GM19467 (cell line): ENCODE measurements at regions not wholly inside any gene's neighbourhood (a gene's known extent, or its start where the extent isn't known, plus 50 kb on each side); places are given as distances from the start of the nearest gene placed in this dataset.

Experiments
- ATAC-seq: cut with Tn5 transposase; IDR thresholded peaks from one replicate; pipeline ENCODE4 v1.9.1; 2021; ENCODE audit warnings: mild to moderate bottlenecking, moderate library complexity; ENCODE audit not compliant: unreplicated experiment

DNA sequence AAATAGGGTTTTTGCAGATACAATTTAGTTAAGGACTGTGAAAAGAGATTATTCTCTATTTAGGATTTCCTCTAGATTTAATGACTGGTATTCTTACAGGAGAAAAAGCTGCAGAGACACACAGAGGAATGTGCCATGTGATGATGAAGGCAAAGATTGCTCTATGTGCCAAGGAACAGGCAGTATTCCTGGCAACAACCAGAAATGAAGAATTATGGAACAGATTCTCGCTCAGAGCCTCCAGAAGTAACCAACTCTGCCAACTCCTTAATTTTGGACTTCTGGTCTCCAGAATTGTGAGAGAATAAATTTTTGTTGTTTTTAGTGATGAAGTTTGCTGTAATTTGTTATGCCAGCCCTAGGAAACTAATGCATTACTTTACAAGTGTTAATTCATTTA is 307.6 kb upstream of the SEMA3A start:
- ATAC-seq: no peak

DNA sequence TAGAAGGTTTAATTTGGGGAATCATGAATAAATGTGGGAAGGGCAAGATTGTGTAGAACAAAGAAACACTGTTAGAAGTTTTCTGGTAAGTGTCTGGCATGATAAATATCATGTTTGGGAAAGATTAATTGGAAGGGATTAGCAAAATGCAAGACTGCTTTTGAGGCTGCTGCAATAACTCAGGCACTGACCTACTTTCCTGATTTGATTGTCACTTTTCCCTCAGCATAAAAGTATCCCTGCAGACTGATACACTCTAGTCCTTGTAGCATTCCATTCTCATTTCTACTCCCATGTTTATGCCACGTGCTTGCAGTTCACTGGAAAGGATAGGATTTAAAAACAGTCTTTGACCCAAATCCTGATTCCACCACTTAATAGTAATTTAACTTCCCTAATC is 303.3 kb upstream of the SEMA3A start:
- ATAC-seq: no peak

DNA sequence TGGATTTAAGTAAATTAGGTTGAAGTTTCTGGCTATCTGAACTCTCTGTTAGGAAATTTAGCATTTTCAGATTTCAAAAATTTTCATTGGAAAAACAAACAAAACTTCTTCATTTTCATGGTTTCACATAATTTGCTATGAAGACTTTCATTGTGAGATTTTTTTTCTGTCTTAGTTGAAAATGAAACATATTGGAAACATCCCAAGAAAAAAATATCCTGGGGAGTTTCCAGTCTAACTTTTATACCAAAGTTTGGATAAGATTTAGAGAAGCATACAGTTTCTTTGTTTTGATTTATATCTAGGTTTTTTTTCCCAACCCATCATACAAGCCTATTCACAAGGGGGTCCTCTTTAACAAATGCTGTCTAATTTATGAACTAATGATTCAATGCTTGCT is 300.5 kb upstream of the SEMA3A start:
- no peak for ATAC-seq

DNA sequence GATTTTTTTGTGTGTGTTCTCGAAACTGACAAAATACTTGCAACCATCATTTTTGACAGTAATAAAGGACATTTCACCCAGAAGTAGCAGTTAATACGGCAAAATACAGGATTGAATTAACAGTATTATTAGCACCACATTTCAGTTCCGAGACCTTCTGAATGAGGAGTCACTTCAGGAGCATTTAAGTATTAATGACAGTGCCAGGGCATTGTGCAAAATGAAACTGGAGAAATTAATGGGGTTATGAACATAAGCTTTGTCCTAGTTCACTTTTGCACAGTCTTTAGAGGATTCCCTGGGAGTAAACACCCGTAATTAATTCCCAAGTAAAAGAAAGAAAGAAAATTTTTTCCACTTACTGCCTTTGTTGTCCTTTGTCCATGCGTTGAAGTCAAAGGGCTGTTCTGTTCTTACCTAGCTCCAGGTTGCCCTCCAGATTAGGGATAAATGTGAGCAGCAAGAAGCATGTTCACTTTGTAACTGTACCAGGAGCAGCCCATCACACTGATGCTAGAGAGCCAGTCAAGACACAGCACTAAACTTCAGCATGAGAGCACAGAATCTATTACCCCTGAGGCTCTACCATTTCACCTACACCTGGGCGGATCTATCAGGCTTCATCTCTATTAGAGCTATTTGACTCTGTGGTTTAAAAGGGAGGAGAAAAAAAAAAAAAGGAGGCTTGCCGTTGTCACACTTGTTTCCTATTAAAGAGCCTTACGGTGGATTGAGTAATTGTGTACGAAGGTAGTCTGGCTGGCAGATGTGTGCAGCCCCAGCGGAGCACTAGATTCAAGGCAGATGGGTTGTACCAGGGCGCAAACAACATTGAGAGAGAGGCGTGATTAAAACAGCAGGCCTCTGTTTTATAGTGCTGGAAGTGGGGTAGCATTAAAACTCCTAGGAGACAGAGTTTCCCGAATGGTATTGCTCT is 297.8 kb upstream of the SEMA3A start:
- ATAC-seq: no peak

DNA sequence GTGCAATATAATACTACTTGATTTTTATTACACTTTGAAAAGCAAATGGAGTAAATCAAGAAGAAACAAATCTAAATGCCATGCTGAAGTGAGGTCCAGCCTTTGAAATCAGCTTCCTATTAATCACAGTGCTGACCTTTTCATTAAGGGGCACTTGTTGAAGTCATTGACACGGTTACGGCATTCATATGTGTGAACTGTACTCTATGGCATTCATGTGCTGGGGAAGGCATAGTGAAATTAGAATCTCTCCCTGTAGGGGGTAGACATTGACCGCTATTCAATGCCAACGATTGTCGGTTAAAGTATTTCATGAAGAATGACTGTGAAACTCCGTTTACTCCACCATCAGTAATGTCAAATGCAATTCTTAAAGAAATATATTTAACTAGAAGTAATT is 296.1 kb upstream of the SEMA3A start:
- no peak for ATAC-seq

DNA sequence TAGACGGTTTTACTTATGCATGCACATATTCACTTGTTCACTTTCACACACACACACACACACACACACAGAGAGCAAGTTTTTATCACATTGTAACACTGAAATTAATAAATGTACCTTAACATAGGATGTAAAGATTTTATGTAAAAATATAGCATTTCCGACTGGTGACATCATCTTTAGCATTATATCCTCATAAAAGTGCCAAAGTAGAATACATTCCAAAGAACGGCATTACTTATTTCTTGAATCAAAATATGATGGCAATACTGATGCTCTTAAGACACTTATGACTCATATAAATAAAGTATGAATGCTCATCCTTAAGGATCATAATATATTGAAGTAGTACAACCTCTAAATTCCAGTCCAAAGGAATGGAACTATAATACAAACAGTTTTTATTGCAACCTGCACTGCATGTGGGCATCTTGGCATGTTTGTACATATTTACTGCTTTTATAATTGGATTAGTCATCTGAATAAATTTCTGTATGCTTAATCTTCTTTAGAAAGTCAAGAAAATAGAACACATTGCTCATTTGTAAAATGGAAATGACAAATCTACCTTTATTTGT is 290.0 kb upstream of the SEMA3A start:
- no peak for ATAC-seq

DNA sequence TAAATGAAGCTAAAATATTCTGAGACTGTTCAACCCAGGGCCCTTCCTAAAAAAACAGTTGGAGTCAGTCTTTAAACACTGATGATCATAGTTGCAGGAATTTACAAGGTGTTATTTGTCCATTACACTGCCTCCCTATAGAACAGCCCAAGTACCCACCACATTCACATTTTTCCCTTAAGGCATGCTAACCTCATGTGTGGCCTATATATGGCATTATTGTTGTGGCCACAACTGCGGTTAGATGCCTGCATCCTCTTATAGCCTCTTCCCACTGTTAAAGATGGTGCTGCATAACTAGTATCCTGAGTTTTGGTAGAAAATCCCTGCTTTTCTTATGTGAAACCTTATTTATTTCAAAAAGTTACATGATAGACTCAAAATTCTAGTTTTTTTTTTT is 287.9 kb upstream of the SEMA3A start:
- no peak for ATAC-seq

DNA sequence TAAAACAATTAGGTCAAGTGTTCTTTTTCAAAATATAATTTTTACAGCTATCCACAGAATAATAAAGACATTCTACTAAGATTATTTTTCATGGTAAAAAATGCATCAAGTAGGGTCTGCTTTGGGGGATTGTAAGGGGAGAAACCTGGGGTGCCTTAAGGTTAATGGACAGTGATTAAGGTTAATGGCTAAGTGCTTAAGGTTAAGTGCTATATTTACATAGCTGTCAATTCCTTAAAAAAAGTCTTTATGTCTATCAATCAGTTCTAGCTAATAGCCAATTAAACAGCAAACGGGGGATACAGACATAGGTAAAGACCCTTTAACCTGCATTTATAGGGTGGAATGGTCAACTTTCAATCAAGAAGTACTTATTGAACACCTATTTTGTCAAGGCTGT is 284.5 kb upstream of the SEMA3A start:
- ATAC-seq: no peak

DNA sequence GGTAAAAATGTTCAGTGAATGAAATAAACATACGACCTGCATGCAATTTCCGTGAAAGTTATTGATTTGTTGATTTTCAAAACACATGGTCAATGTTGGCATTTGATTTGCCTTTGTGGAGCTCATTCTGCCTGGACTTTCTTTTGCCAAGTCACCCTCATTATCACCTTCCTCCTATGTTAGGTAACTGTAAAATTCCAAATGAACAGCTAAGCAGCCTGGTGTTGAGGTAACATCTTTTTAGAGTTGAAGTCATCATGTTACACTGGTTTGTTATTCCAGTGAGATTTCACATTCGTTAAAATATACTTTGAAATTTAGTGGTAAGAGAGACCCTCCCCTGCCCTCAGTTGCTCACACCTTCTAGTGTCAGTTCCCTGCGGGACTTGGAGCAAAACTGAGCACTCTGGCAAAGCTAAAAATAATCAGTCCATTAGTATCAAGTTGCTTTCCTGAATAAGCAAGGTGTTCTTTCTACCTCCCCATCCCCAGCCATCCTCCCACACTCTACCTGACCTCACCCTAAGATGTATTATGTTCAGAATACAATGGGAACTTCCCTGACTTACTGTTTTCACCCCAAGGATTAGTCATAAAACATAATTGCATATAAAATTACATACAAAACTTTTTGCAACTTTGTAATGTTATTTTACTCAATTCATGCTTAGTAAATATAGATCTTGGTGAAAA is 283.3 kb upstream of the SEMA3A start:
- ATAC-seq: no peak

DNA sequence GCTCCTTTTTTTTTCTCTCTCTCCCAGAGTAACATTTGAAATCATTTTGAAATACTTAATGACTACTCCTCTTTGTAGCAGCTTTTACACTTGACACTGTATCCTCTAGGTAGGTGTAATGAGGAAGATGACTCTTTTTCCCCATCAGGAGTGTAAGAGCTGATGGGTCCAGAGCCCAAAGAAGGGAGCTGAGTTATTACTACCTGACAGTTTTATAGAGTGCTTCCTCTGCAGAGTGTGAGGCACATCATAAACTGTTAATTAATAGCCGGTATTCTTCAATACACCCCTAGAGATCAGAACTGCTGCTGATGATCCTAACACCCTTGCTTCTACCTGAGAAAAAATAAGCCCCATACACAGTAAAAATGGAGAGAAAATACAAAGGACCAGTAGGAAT is 279.8 kb upstream of the SEMA3A start:
- ATAC-seq: no peak

DNA sequence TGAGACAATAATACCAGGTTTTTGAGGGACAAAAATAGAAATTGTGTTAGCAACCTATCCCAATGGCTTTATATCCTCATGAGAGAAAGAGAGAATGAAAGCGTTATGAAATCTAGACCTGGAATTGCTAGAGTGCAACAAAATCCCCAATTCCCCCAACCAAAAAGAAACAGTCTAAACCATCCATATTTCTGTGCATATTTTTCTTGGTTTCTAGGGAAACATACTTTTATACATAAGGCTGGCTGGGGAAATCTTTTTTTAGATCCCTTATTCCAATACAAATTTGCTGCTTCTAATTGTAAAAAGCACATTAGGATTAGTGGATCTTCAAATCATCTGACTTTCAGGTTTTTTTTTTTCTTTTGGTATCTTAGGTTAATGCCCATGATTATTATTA is 277.0 kb upstream of the SEMA3A start:
- no peak for ATAC-seq

DNA sequence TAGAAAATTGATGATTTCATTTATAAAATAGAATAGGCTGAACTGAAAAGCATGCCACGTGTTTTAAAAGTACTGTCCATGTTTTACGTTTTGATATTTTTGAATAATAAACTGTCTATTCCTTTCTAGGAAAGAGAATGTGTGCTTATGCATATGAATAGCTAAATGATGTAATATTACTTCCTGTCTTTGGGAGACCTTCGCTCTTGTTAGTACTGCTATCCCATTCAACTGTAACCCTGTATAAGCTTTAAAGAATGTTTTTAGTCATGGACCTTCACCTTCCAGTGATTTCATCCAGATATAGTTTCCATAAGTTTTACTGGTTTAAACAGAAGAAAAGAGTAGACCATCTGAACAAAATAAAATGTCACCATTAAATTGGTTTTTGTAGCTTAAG is 274.4 kb upstream of the SEMA3A start:
- ATAC-seq: no peak

DNA sequence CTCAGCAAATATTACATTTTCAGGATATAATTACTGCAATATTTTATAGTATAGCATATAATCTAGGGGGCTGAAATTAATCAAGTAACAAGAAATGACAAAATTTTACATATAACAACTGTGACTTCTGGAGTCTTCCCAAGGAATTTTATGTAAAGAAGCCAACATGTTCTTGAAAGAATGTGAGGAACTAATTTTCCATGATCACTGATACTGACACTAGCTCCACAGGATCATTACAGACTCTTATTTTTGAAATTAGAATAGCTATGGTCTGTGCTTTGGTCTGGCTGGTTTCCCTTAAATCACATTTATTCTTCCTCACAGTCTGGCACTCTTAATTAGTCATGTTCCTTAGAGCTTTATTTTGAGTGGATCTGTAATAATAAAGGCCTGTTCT is 267.7 kb upstream of the SEMA3A start:
- no peak for ATAC-seq

DNA sequence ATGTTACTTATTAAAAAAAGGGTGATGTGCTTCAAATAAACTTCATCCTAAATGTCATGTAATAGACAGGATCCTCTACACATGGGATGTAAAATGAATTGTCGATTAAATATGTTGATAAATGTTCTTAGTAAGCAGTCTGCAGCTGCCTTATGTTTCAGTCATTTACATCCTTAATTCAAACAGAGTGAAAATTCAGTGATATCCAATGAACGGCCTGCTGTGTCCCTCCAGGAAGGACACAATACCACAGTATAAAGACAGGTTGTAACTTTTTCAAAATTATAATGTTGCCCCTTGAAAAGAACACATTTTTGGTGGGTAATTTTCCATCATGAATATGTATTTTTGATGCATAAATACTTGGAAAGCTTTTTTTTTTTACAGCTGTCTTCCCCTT is 266.5 kb upstream of the SEMA3A start:
- ATAC-seq: no peak

DNA sequence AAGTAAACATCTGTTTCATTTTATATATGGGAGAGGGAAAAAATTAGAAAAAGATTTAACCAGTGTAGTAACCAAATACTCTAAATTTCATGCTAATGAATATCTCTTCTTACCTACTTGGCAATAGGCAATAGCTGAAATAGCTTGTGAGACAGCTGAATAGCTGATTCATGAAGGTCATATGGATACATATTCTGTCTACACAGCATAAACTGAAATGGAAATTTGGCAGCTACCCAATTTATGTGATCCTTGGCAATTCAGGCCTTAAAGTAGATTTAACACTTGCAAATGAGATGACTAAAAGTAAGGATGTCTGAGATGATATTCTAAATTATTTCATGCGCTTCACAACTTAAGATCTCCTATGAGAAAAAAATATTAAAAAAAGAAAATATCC is 261.2 kb upstream of the SEMA3A start:
- ATAC-seq: no peak

DNA sequence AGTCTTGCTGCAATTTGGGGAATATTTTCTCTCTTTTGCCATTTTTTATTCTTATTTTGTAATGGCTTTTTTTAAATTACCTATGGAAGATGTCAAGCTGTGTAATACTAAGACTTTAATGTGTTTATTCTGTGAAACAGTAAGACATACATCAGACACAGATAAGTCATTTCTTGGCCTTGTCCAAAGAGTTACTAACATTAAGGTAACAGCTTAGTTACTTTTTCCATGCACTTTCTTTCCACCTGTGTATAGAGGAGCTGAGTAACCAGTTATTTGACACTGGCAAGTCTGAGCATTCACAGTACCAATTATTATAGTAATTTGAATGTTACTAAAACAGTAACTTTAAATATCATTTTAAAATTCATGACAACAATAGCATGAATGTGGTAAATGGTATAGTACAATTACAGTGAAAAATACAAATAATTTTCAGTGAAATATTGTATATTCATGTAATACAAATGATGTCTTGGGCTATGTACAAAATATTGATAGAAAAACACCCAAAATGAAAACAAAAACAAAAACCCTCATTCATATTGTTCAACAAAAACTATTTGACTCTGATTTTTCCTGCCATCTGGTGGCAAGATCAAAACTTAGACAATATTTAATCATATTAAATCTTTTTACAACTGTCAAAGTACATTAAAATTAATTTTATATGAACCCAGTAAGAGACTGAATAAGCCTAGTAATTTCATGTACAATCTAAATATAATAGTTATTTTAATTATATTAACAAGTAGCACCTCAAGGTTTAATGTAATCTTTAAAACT is 259.8 kb upstream of the SEMA3A start:
- no peak for ATAC-seq

DNA sequence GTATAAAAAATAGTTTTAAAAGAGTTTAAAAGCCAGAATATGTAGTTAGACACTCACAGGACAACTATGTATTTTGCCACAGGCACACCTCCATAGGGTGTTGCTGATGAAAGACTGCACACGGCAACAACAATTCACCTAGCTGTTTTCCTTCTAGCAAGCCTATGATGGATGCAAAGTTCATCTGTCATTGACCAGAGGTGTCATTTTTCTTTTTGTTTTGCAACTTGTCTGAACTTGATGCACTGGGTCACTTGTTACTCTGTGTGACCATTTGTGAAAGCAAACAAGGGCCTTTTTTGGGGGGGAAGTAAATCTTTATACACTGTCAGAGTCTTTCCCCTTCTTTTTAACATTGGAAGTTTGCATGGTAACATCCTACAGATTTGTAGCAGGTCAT is 258.0 kb upstream of the SEMA3A start:
- no peak for ATAC-seq

DNA sequence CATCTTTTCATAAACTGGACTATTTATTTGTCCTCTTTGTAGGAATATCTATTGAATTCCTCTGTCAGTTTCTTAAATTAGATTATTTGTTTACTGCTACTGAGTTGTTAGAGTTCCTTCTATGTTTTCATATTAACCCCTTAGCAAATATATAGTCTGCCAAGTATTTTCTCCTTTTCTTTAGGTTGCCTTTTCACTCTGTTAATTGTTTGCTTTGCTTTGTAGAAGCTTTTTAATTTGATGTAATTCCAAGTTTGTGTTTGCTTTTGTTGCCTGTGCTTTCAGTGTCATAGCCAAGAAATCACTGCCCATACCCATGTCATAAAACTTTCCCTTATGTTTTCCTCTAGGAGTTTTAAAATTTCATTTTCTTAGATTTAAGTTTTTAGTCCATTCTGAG is 256.2 kb upstream of the SEMA3A start:
- ATAC-seq: no peak

DNA sequence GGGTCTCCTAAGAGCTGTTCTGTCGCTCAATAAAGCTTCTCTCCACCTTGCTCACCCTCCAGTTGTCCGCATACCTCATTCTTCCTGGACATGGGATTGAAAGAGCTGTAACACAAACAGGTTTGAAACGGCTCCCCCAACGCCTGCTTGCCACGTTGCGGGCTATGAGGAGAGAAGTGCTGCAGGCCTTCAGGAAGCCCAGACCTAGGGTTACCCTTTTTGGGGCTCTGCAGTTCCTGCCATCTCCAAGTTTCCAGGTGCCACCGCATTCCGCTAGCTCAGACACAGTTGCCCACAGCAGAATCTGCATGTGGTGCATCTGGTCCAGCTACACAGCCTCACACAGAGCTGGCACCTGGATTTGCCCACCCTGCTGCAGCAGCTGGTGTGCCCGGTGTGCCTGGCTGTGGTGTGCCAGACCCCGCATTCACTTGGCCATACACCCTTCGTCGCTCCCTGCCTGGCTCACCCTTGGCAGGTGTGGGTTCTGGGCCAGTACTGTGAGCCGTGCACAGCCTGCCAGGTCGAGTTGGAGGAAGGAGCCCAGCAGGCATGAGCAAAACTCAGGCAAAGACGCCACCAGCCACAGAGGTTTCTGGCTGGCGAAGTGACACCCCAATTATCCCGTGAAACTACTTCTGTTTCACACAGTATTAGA is 253.2 kb upstream of the SEMA3A start:
- no peak for ATAC-seq

DNA sequence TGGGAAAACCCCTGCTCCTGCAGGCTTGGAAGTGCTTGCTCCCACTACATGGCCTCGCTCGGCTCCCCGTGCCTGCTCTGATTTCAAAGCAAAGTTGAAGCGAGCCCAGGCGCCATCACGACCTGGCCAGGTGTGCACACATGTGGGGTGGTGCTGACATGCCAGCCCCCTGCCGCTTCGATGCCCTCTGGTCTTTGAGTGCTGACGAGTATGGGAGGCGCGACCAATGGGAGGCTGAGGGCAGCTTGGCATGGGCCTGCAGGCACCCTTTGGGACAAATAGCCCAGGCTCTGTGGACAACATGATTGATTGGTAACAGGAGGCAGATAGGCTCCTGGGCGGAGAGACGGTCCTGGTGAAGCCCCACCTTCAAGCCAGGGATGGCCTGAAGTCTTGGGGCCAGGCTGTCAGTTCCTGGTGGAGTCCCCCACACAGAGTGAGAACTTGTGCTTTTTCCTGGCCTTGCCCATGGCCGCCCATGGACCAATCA is 252.4 kb upstream of the SEMA3A start:
- no peak for ATAC-seq
